Activated naive CD4-positive, alpha-beta T cell (primary cell): ENCODE measurements at regions not wholly inside any gene's neighbourhood (a gene's known extent, or its start where the extent isn't known, plus 50 kb on each side); places are given as distances from the start of the nearest gene placed in this dataset.

Experiments used
- DNase-seq, 4 experiments: peaks; one replicate each; lab custom pipeline; 2025; lab: John Stamatoyannopoulos, UW

DNA sequence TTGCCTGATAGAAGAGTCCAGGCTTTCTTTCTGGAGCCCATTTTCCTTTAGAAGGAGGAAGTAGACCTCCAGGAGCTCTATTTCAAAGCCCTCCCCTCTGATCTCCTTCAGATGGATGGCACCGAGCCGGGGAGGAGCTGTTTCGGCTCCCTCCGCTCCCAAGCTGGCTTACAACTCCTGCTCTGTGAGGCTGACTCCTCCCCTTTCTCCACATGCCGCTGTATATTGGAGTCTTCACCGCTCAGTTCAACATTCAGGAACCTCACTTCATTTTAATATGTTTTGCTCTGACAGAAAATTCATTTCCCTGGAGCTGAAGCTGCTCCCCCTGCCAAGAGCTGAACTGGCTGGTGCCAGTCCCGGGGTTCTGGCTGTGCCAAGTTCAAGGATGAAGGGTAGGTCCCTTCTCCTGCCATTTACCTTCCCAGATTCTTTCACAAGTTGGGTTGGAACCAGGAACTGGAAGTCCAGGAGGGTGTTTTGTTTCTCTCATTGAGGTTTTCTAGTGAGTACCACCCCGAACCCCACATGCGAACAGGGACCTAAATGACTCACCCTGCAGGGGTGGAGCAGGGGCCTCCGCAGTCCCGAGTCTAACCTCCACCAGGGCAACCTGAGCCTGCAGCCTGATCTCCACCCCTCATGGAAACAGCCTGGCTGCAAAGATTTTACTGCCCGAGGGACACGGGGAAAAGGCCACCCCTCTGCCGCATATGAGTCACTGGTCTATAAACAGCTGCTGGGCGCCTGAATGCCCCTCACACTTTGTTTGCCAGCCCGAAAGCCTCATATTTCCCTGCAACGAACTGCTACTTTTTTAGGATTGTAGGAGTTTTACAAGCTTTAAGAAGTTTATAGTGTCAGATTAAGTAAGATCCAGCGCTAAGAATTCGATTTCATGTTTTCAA, 68.6 kb upstream of the FOXA2 start:
- no peak for DNase-seq

DNA sequence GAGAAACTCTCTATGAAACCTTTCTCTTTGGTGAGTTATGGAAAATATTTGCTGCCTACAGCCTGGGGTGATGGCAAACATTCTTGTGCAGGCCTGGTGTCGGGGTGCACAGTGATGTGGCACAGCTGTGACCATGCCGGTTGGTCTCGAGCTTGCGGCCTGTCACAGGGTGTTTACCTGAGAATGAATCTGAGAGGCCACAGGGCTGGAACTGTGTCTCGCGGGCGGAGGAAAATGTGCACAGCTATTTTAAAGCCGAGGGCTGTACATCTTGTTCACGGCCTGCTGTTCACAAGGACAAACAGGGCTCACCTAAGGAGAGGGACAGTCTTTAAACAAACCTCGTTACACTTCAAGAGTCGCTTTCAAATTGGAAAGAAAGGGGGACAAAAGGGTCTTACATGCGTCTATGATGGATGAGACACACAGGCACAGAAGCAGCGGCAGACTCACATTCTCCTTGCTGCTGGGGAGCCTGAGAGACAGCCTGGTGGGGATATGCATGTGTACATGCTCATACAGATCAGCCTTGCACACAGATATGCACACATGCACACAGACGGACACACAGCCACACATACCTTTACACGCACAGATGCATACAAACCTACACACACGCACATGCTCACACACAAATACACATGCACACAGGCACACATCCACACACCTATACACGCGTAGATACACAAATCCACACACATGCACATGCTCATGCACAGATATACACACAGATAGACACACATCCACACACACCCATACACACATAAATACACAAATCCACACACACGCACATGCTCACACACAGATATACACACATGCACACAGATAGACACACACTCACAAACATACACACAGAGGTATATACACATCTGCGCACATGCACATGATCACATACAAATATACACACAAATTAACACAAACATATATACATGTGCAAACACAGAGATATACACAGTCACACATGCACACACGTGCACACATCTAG, 69.6 kb upstream of the FOXA2 start:
- no peak for DNase-seq

DNA sequence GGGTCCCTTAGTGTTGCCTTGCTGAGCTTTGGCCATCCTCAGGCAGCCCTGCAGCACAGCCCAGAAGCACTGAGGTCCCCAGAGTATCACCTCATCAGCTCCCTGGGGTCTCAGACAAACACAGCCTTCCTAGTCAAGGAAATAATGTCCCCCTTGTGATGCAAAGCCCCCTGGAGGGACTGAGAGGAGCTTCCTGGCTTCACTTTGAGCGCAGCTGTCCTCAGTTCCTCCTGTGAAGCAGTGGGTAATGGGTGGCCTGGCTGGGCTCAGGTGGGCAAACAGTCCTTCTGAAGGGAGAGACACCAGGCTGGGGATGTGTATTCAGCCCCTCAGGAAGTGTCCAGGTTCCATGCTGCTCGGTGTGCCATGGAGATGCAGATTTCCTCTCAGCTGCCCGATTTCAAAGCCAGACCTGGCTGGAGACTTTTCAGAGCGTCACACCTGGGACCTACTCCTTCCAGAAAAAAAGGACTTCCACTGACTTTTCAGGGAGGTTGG, 79.2 kb upstream of the FOXA2 start:
- DNase-seq, result no peak

DNA sequence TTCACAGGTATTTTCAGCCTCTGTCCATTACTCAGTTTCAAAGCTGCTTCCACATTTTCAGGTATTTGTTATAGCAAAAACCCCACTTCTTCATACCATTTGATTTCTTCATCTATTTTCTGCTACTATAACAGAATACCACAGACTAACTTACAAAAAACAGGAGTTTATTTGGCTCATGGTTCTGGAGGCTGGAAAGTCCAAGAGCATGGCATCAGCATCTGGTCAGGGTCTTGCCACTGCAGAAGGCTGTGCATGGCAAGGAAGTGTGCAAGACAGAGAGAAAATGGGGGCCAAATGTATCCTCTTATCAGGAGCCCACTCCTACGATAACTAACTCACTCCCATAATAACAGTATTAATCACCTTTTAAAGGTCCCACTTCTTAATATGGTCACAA, 82.8 kb upstream of the FOXA2 start:
- no peak for DNase-seq

DNA sequence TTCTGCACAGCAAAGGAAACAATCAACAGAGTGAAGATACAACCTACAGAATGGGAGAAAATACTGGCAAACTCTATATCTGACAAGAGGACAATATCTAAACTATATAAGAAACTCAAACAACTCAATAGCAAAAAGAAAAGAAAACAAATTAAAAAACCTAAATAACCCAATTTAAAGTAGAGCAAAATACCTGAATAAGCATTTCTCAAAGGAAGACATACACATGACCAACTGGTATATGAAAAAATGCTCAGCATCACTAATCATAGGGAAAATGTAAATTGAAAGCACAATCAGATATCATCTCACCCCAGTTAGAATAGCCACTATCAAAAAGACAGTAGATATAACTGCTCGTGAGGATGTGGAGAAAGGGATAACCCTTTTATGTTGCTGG, 87.8 kb upstream of the FOXA2 start:
- DNase-seq, result no peak

DNA sequence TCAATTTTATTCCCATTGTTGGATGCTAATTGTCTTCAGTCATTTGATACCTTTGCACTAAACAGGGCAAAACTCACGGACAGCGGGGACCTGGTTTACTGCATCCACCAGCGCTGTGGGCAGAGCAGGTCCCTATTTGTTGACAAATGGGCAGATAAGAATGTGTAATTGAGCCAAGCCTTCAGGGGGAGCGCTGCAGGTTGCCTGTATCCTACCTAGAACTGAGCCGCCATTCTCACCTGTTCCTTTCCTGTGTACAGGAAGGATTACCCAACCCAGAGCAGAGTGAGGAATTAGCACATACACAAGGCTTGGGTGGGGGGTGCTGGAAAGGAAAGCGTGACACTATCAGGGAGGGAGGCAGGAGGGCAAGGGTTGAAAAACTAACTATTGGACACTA, 89.1 kb upstream of the FOXA2 start:
- no peak for DNase-seq

DNA sequence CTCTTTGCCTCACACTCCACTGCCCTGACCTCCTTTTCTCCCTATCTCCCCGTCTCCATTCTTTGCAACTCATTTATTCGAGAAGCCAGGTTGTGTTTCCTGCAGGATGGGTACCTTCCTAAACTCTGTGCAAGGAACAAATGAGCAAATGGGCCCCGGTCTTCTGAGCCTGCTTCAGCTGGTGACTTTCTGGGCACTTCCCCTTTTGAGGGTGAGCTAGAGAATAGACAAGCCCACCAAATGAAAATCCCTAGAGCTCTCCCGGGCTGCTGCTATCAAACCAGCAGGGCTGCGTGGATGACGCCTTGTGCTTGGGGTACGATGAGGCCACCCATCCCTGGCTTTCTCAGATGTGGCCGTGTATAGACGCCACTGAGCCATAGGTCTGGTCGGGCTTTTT, 91.0 kb upstream of the FOXA2 start:
- DNase-seq, result no peak

DNA sequence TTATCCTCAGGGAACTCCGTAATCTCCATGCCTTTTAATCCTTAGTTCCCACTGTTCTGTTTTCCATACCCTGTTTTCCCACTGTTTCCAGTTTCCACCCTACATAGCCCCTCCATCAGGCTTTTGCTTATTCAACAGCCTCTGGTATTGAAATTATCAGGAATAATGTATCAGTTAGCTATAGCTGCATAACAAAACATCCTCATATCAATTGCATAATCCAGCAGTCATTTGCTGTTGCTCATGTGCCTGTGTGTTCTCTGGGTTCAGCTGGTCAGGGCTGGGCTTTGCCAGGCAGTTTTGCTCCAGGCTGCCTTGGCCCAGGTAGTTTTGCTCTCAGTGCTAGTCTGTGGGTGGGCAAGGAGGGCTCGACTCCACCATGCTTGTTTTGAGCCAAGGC, 94.3 kb upstream of the FOXA2 start:
- DNase-seq, result no peak

DNA sequence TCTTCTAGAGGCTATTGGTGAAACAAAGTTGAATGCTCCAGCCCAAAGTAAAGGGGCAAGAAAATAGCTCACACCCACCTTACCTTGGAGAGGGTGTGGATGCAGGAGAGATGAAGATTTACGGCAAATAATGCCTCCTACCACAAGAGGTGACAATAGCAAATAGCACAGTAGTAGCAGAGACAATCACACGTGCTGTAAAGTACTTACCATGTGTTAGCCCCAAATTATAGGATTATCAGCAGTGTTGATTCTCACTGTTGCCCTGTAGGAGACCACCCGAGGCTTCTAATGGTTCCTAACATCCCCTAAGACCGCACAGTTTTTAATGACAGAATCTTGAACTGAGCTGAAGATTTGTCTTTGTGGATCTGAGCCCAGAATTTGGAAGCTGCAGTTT, 94.8 kb upstream of the FOXA2 start:
- no peak for DNase-seq

DNA sequence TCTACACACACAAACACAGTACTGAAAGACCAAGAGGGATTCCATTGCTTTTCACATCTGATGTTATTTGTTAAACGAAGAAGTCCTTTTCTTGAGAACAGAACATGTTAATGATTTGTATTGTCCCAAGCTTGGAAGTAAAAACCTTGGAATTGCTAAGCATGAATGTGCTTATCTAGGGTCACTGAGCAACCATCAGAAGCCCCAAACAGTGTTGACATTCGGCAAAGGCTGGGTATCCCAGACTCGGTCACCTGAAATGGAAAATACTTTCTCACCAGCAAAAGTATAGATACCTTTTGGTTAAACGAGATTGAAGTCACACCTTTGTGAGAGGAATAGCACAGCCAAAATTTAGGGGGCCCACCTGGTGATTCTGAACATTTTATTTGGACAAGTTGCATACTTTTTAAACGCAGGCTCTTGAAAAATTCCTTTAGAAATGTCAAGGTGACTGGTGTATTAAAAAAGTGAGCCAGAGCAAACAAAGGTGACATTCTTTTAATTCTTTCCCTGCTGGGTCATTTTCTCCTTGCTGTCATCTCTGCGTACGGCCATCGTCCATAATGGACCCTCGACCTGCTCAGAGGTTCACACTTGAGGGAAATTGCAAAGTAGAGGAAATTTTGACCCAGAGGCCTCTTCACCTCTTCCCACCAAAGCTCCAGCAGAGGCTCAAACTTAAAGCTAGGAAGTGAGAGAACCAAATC, 95.8 kb upstream of the FOXA2 start:
- DNase-seq, result no peak

DNA sequence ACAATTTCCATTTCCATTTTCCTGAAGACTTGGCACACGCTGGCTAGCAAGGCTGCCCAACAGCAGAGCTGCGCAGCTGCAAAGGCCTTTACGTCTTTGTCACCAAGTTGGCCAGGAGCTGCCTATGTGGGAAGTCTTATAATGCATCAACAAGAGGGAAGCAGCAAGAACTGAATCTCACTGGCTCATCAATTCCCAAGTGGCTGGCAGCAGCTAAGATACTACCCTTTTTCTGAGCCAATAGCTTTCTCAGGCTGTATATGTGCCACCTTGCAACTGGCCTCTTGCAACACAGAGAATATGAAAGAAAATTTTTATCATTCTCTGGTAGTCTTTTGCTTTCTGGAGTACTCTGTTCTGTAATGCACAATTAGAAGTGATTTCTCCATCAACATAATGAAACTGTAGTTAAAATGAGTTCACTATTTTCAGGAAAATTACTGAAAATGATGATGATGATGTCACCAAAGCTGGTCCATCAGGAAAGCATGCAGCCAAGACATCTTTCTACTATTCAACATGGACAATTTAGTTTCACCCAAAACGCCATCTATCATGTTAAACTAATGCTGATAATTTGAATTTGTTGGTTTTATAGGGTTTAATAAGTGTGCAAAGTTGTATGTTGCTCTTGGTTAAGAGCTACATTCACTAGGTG, 97.3 kb upstream of the FOXA2 start:
- DNase-seq, result no peak

DNA sequence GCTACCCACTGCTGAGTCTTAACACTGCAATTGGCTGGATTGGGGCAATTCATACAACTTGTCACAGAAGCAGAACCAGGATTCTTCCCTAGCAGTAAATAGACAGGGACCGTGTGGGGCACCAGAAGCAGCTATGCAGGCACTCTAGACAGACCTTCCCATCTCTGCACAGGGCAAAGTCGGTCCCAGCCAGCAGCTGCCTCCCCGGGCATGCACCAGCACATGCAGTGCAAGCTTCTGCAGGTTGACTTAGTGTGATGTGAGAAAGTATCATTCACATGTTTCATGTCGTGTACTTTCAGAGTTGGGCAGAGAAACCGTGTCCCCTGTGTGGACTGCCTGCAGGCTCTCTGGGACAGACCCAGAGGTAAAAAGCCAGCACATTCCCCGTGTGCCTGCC, 98.0 kb upstream of the FOXA2 start:
- DNase-seq, result no peak

DNA sequence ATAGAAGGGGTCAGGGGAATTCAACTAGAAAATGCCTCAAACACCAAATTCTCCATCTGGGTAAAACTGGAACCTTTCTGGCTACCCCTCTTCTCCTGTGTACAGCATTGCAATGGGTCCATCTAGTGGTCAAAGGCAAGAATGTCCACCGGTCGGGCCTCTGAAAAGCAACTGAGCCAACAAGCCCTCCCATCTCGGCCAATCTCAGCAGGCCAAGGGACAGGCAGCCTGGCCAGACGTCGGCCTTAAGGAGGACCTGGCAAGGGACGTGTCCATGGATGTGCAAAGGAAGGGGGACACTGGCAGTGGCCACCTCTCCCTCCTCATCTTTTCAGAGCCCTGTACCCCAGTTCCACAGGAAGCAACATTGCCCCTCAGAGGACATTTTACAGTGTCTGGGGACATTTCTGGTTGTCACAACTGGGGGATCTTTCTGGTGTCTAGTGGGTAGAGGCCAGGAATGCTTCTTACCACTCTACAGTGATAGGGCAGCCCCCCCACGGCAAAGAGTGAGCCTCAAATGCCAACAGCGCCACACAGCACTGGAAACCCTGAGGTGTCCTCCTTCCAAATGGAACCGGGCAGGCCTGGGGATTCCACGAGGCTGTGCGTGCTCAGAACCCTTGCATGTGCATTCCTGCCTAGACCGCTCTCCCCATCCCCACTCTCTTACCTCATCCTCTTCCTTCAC, 99.8 kb upstream of the FOXA2 start:
- no peak for DNase-seq

DNA sequence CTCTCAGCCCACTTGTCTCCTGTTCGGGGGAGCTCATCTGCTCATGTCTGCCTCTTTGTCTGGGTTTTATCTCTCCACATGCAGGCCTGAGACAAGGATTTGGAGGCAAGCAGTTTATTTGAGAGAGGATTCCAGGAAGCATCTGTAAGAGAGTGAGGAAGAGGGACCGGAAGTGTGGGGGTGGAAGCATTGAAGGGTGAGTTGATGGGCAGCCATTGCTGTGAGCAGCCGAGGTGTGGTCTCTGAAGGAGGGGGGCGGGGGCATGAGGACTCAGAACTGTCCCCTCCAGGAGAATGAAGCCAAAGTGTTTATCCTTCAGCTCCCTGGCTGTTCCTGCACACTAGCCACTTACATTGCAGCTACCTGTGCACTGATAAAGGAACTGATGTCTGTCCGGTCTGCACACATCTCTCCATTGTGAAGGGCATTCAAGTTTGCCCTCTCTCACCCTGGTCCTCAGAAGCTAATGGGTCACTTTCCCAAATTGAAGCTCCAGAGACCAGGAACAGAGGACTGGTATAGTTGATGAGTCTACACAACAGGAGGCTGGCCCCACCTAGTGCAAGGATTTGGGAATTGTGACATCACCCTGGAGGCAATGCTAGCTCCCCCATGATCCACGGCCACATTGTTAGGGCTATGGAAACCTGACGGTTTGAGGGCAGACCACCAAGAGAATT, 100.5 kb upstream of the FOXA2 start:
- DNase-seq, result no peak

DNA sequence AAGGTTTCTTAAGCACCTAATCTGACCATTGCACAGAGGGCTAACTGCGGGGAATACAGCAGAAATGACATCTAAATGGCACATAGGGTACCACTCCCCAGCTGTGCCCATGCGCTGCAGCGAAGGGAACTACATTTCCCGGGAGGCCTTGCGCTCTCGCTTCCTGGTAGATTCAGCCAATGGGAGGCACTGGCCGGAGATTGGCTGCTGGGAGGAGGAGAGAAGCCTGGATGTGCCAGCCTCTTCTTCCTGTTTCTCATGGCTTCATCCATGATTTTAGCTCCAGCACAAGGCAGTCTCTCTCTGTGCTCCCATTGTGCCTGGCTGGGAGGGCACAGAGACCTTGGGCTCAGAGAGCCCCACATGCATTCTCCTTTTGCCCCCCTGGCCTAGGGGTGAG, 101.7 kb upstream of the FOXA2 start:
- no peak for DNase-seq

DNA sequence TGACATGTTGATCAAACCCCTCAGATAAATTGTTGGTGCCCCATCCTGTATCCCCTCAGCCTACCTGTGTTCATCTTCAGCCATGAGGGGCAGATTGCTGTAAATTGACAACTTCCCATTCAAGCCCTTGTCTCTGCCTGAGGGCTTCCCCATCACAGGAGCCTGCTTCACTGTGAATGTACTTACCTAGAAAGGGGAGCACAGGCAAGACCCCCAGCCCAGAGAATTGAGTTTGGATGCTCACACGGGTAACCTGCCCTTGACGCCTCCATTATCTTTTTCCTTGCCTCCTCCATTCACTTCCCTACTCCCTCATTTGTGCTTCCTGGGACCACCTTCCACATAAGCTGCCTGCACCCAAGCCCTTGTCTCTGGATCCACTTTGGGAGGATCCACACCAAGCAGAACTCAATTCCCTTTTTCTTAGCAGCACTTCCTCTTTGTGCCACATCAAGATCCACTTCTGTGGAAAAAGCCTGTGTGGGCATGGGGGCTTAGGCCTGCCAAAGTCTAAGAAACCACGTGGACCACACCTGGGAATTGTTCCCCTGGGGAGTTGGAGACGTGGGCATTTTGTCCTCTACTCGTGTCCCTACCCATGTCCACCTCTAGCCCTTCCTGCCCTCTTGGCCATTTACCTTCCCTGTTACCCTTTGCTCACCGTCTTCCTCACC, 103.4 kb upstream of the FOXA2 start:
- no peak for DNase-seq

DNA sequence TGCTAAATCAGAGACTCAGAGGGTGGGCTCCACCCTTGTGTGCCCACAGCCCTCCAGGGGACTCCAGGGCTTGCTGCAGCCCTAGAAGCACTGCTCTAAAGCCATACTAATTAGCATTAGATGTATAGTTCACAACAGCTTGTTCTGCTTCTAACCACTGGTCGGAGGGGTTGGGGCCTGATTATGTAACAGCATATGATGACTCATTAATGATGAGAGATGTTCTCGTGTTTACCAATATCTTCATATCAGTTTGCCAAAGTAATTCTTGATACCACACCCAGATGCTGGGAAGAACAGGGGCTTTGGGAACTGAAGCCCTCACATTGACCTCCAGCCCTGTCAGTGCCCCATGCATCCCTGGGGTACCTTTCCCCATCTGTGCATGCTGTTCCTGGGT, 104.1 kb upstream of the FOXA2 start:
- DNase-seq, result no peak

DNA sequence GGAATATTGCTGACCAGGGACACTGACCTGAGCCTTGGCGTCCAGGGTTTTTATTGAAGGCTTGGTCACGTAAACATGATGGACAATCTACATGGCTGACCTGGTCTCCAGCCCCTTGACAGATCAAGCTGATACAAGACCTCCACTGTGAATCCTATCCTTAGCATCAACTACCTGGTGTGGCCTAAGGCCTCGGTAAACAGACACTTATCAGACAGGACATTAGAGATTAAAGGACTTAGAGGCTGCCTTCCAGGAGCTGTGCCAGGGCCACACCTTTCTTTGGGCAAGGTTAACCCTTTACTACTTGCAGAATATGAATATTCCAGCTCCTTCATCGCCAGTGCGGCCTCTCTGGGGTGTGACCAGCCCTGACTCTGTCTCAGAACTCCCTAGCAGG, 104.9 kb upstream of the FOXA2 start:
- no peak for DNase-seq

DNA sequence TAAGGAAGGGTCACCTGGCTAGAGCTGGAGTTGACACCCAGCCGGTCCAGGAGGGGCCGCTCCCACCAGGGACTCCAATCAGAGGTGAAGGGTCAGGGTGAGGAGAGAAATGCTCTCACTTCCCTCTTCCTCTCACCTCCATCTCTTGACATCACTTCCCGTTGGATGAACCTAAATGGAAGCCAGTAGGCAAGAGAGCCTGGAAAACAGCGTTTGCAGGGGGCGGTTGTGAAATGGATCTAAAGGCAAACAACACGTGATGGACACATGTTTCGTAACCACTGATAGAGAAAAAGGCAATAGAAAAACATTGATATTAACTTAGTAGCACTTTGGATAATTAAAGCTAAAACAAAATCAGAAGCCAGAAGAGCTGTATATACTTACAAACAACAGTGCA, 105.6 kb upstream of the FOXA2 start:
- no peak for DNase-seq

DNA sequence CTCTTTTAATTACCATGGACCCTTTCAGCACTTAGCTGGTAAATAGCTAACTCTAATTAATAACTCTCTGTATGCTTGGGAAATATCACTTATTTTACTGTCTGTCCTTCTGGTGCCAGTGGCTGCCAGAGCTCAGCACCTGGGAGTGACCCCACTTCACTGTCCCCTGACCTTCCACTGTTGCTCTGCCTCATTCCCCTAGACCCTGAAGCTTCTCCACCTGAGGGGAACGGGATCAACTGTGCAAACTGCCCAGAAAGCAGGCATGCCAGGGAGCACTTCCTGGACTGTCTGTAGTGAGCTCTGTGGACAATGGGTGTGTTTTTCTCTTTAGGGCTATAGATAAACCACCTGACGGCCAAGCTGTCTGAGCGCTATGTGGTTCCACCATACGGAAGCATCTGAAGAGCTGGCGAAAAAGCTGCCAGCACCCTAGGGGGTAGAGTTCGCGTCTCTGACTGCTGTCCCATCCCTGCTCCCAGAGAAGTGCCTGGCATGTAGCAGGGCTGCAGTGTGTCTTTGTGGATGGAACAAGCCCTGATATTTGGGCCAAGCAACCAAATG, 106.3 kb upstream of the FOXA2 start:
- no peak for DNase-seq
